HuH-7 (cell line): ENCODE measurements at regions not wholly inside any gene's neighbourhood (a gene's known extent, or its start where the extent isn't known, plus 50 kb on each side); places are given as distances from the start of the nearest gene placed in this dataset.

ENCODE experiments used
- DNase-seq: peaks from one replicate; pipeline ENCODE4 v3.0.0; 2011; ENCODE audit warnings: low spot score

- DNase-seq, result no peak
Observed at GRCh38 chr1:55626326-55626725, 411.2 kb upstream of the USP24 start.

- DNase-seq, result no peak
Observed at GRCh38 chr1:55624766-55625165, 409.6 kb upstream of the USP24 start.

GRCh38 chr1:55623311-55623710, 408.1 kb upstream of the USP24 start:
- no peak for DNase-seq

- DNase-seq, result no peak
Observed at GRCh38 chr1:55622074-55622473, 406.9 kb upstream of the USP24 start.

DNA sequence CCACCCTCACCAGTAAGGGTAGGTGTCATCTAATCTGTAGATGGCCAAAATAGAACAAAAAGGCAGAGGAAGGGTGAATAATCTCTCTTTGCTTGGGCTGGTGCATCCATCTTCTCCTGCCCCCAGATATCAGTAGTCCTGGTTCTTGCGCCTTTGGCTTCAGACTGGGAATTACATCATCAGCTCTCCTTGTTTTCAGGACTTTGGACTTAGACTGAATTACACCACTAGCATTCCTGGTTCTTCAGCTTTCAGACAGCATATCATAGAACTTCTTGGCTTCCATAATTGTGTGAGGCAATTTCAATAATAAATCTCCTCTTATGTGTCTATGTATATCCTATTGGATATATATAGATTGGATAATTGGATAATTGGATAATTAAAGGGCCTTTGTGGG, 403.0 kb upstream of the USP24 start:
- DNase-seq, result no peak

DNA sequence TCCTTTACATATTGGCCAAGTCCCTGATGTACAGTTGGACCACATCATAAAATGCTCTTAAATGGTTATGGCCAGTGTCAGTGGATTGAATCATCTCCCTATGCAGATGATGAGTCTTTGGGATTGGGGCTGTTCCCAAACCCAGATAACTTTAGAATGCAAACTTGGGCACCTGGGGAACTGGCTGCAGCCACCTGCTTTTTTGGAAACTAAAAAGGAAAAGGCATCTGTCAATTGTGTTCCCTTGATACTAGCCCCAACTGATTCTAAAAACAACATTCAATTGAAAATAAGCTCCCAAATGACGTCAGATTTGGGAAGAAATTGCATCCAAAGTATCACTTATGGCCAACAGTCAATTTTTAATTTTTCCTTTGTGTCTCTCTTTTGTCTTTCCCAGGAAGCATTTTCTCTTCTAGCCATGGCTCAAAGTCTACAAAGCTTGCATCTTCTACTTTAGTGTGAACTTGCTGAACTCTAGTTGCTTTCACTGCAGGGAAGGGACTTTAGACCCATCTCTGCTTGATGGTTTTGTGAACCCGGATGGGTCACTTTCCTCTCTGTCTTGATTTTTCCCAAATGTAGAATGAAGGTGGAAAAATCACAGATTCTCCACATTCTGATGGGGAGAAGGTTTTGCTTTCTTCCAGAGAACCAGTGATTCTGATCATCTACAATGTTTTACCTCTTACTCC, 402.3 kb upstream of the USP24 start:
- no peak for DNase-seq

- DNase-seq, result no peak
Observed at GRCh38 chr1:55612988-55613387, 397.8 kb upstream of the USP24 start.

DNA sequence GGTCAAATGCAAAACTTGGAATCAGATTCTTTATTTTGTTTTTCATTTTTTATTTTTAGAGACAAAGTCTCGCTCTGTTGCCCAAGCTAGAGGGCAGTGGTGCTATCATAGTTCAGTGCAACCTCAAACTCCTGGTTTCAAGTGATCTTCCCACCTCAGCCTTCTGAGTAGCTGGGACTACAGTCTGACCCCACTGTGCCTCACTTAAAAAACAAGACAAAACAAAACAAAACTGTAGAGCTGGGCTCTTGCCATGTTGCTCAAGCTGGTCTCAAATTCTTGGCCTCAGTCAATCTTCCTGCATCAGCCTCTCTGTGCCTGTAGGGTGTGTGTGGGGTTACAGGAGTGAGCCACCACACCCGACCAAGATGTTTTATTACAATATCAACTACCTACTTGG, 396.0 kb upstream of the USP24 start:
- no peak for DNase-seq

DNA sequence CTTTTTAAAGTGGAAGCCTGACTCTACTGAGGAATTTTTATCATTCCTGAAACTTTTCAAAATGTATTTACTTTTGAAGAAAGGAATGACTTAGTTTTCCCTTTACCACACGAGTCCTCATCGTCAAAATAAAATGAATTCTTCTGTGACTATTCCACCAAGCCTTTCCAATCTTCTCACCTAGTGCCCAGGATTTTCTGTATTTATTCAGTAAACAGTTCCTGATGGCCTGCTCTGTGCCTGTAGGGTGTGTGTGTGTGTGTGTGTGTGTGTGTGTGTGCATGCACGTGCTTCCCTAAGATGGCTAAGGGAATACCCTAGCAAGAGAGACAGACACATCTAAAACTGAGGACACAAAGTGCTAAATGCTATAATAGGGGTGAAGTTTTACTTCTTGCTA, 395.0 kb upstream of the USP24 start:
- DNase-seq, result no peak

- DNase-seq, result no peak
Observed at GRCh38 chr1:55609630-55610029, 394.5 kb upstream of the USP24 start.

DNA sequence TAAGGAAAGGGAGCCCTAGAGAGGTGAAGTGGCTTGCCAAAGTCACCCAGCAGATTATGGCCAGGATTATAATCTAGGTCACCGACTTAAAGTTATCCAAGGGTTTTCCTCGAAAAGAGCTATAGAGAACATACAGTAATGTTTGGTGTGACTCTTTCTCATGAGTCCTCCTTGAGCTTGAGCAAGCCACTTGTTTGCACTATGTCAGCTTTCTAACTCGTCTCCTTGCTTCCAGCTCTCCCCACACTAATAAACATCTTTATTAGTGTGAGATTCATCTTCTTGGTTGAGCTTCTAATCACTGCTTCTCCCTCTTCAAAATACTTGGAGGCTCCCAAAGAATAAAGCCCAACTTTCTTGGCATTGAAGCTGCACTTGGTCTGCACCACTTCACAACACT, 390.0 kb upstream of the USP24 start:
- DNase-seq, result no peak

DNA sequence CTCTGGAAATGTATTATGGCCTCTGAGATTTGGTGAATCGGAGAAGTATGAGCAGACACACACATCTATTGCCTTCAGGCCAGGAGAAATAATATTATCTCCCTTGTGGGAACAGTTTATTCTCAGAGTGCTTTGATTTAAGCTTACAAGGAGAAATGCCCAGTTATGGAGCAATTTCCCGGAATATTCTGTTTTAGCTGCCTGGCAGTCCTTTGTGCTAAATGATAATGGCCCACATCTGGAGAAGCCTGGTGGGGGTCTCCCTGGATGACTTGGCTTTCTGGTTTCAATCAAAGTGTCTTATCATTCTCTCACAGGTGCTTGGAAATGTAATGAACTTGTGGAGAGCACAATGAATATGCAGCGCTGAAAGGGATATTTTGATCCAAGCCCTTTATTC, 389.6 kb upstream of the USP24 start:
- no peak for DNase-seq

DNA sequence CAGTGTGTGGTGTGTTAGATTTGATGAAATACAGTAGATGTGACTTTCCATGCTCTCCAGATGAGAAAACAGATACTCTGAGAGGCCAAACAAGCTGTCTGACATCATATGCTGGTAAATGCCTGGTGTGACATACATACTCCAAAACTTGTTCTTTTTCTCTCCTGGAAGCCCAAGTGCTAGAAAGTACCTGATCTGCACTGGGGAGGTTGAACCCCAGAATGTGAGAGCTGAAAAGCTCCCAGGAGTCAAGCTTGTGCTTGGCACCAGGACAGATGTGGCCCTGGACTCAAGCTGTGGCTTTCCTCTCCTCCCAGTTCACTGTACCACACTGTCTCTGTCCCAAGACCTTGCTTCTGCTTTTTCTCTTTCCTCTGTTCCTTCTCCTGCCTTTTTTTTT, 389.0 kb upstream of the USP24 start:
- DNase-seq, result no peak

DNA sequence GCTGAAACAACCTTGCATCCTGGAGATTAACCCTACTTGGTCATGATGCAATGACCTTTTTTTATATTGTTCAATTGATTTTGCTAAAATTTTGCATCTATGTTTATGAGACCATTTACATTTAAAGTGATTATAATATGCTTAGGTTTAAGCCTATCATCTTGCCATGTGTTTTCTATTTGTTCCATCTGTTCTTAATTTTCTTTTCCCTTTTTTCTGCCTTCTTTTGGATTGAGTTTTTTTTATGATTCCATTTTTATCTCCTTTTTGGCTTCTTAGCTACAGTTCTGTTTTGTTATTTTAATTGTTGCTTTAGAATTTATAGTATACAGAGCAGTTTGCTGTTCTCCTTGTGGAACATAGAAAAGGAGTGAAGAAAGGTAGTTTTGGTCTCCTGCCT, 385.1 kb upstream of the USP24 start:
- no peak for DNase-seq

- DNase-seq, result no peak
Observed at GRCh38 chr1:55597910-55598309, 382.7 kb upstream of the USP24 start.

GRCh38 chr1:55594701-55595100, 379.5 kb upstream of the USP24 start:
- DNase-seq, result no peak

- no peak for DNase-seq
Observed at GRCh38 chr1:55593298-55593697, 378.1 kb upstream of the USP24 start.

GRCh38 chr1:55592122-55592521, 377.0 kb upstream of the USP24 start:
- no peak for DNase-seq

DNA sequence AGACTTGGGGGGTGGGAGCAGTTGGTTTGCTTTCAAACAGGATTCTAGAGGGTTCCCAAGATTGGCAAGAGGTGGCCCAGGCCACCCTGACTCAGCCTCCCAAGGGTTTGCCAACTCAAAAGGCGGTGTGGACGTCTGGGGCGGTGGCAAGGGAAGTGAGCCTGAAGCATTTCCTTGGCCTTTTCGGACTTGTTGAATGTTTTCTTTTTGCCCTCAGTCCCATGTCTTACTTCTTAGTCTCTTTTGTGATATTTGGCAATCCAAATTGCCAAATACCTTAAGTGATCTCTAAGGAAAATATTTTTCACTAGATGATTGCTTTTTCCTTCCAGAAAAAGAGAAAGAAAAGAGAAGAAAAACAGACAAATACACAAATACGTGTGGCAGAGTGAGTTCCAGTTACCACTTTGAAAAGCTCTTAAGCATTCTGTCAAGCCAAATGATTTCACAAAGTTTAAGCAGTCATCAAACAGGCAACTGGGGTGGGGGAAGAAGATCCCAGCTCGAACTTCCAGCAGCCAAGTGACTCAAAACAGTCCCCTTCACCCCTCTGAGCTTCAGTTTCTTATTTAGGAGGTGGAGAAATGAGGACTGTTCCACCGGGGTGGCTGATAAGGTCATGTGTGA, 374.6 kb upstream of the USP24 start:
- DNase-seq, result no peak

GRCh38 chr1:55588309-55588708, 373.1 kb upstream of the USP24 start:
- no peak for DNase-seq

- DNase-seq, result no peak
Observed at GRCh38 chr1:55586771-55587170, 371.6 kb upstream of the USP24 start.

DNA sequence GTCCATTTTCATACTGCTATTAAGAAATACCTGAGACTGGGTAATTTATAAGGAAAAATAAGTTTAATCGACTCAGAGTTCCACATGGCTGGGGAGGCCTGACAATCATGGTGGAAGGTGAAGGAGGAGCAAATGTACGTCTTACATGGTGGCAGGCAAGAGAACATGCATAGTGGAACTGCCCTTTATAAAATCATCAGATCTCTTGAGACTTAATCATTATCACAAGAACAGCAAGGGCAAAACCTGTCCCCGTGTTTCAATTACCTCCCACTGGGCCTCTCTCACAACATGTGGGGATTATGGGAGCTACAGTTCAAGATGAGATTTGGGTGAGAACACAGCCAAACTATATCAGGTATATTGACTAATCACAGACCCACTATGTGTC, 370.2 kb upstream of the USP24 start:
- DNase-seq, result no peak

GRCh38 chr1:55584526-55585401, 369.6 kb upstream of the USP24 start:
- DNase-seq, result no peak
